SIG-M5 treated with dmso at 0.1 percent for 504 hours (cell line): ENCODE measurements at regions not wholly inside any gene's neighbourhood (a gene's known extent, or its start where the extent isn't known, plus 50 kb on each side); places are given as distances from the start of the nearest gene placed in this dataset.
A peak's percentile ranks its signal among the peaks of the same experiment; 100 is the strongest.

Source experiments
- DNase-seq: peaks from one replicate; lab custom pipeline; 2025; ENCODE audit not compliant: unreplicated experiment; lab: John Stamatoyannopoulos, UW

DNA sequence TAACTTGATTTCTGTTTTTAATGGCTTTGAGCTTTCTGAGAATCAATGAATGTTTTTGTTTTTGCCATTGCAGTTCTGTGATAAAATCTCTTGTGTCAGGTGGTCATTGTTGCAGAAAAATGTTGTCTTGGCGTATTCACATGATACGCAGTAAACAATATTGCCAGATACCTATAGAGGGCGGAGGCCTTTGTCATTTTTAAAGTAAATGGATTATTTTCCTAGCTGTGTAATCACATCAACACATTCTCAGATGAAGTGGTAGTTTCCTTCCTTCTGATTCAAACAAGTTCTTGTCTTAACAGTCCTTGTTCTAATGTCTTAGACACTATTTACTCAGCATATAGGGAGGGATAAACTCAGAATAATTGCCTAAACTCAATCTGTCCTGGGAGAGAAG, 109.9 kb upstream of the DAB2 start:
- no peak for DNase-seq

- no peak for DNase-seq
Observed at GRCh38 chr5:39533749-39534148, 109.0 kb upstream of the DAB2 start.

GRCh38 chr5:39532511-39532910, 107.7 kb upstream of the DAB2 start:
- DNase-seq: no peak

- DNase-seq: no peak
Observed at GRCh38 chr5:39531306-39531705, 106.5 kb upstream of the DAB2 start.

DNA sequence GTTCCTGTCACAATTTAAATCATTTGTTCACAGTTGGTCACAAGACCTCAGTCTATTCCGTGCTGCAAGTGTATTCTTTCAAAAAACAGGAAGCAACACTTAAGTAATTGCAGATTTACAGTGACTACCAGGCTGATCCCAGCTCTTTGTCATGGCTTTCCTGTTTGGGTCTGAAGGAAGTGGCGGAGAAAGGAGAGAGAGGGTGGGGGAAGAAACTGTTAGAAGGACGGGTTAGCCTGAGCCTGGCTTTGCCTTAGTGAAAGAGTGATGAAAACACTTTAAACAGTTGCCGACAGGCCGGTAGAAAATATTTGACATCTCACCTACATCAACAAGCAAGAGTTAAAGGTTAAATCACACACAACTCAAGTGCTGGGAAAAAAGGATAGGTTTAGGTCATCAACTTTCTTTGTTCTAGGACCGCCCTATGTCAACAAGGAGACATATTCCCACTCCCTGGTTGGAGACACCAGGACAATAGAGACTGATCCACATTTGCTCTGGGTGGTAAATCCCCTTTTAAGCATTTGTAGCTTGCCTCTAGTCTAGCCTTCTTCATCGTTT, 102.2 kb upstream of the DAB2 start:
- DNase-seq: peak; percentile 82

GRCh38 chr5:39525781-39526180, 101.0 kb upstream of the DAB2 start:
- DNase-seq: peak; percentile 28

GRCh38 chr5:39525271-39525670, 100.5 kb upstream of the DAB2 start:
- DNase-seq: no peak

DNA sequence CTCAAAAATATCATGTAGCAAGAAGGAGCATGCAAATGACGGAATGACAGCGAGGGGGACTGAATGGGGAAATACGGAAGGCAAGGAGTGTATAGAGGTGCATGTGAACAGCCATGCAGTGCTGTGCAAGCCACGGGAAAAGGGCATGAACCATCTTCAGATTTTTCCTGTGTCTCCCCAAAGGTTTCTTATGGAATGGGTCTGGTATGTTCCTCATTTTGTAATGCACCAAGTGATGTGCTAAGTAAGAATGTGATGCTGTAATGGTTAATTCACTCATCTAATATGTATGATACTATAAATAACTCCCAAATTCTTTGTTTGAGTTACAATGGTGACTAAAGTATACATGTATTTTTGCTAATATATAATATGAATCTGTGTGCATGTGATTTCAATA, 99.0 kb upstream of the DAB2 start:
- DNase-seq: no peak

GRCh38 chr5:39521940-39522590, 97.3 kb upstream of the DAB2 start:
- no peak for DNase-seq

DNA sequence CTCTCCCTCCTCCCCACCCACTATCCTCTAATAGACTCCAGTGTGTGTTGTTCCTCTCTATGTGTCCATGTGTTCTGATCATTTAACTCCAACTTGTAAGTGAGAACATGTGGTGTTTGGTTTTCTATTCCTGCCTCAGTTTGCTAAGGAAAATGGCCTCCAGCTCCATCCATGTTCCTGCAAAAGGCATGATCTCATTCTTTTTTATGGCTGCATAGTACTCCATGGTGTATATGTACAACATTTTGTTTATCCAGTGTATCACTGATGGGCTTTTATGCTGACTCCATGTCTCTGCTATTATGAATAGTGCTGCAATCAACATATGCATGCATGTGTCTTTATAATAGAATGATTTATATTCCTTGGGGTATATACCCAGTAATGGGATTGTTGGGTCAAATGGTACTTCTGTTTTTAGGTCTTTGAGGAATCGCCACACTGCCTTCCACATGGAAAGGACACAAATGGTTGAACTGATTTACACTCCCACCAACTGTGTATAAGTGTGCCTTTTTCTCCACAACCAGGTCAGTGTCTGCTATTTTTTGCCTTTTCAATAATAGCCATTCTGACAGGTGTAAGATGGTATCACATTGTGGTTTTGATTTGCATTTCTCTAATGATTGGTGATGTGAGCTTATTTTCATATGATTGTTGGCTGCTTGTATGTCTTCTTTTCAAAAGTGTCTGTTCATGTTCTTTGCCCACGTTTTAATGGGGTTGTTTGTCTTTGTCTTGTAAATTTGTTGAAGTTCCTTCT, 96.5 kb upstream of the DAB2 start:
- DNase-seq: no peak

GRCh38 chr5:39520232-39520572, 95.4 kb upstream of the DAB2 start:
- no peak for DNase-seq

- DNase-seq: no peak
Observed at GRCh38 chr5:39519566-39520231, 94.9 kb upstream of the DAB2 start.

DNA sequence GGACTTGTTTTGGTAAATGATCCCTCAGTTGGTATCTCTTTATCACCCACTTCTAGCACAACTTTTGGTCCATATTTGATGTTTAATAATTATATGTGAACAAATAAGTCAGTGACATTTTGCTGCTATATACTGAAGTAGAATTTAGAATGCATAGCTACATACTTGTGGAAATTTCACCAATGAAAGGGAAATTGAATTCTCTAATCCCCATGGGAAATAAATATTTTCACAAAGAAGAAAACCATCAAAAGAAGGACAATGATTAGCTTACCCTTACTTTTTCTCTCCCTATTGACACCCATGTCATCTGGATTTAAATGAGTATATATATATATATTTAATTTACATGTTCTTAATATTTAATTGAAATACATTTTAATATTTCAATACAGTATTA, 94.3 kb upstream of the DAB2 start:
- DNase-seq: no peak

DNA sequence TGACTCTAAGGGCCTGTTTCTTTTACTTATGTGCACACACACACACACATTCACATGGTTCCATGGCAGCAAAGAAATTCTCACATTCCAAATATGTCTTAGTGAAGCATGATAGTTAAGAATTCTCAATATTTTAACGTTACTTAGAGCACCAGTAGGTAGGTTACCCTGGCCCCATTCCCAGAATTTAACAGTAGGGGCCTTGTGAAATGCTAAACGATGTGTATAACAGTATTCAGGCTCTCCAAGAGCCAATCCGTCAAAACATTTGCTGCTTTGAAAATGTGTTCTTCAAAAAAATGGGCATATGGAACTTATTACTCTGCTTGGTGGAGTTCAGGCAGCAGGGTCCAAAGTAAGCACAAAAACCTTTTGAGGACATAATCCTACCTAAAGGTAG, 93.7 kb upstream of the DAB2 start:
- no peak for DNase-seq

GRCh38 chr5:39517800-39518199, 93.0 kb upstream of the DAB2 start:
- DNase-seq: no peak

- DNase-seq: no peak
Observed at GRCh38 chr5:39515881-39516280, 91.1 kb upstream of the DAB2 start.

GRCh38 chr5:39513236-39513635, 88.5 kb upstream of the DAB2 start:
- DNase-seq: no peak

DNA sequence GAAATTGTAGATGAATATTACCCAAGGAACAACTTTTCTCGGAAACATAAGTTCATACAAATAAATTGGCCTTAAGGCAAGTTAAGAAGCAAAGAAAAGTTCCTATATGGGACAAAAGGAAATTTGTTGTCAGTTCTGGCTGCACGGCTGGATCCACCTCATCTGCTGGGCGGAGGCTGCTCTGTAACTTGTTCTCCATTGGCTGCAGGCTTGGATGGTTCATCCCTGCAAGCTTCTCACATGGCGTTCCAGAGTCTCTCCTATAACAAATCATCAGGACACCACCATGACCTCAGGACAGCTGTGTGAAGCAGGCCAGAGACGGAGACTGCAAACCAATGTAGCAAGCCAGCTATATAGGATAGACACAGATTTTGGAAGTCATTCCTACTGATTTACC, 81.4 kb upstream of the DAB2 start:
- DNase-seq: no peak

DNA sequence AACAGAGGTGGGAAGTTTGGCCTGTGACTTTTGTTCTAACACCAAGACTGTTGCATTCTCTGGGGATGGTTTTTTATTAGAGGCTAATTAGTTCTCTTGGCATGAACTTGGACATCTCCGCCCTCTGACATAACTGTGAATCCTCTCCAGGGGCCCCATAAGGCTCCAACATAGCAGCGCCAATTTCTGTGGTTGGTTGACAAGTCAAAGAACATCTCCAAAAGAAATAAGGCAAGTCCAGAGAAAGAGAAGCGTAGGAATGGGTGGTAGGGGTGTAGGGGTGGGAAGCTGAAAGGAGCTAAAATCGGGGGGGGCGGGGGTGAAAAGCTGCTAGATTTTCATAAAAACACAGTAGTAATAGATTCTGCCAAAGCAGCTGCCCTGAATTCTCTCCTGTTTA, 81.0 kb upstream of the DAB2 start:
- DNase-seq: no peak

DNA sequence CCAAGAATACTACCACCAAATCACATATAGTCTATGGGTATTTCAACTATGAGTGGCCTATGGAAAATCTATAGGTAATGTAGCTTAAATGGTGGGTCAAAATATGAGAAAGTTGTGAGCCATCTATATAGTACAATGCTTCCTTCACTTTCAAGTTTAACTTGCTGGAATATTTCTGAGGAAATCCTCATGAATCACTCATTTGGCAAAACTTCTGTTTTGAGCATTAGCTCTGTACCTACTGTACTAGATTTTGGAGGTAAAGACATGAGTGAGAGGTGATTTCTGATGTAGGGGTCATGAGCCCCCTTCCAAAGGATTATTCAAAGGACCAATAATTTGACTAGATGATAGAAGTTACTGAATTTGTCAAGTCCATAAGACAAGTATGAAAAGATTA, 80.6 kb upstream of the DAB2 start:
- no peak for DNase-seq

DNA sequence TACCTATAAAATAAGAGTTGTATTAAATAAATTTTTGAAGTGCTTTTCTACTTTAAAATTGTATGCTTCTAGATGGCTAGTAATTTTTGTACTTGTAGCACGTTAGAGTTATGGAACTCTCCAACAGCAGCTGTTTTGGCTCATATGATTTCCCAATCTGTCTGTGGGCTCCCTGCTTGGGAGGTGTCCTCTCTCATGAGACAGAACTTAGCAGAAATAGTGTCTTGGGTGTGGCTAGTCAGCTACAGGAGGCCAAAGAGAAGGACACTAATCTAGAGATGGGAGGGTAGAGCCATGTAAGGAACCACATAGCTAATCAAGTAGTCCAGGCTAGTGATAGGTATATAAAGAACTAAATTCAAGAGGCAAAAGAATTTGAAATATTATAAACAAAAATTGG, 78.4 kb upstream of the DAB2 start:
- DNase-seq: peak; percentile 39

DNA sequence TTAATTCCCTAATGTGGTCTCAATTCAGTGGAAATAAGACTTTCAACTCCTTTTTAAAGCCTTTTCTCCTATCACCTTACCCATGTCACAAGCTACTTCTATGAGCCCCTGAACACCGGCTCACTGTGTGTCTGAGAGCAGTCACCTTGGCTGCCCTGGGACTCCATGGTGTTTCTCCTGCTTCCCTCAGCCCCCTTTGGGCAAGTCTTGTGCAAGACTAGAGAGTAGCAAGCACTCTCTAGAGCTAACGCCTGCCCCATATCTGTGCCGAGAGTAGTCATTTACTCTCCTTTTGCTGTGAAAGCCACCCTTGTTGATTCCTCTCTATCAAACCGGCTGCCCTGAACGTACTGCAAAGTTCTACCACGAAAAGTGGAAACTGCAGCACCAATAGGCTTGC, 77.9 kb upstream of the DAB2 start:
- DNase-seq: no peak
